T-helper 17 cell (primary cell): ENCODE measurements at regions not wholly inside any gene's neighbourhood (a gene's known extent, or its start where the extent isn't known, plus 50 kb on each side); places are given as distances from the start of the nearest gene placed in this dataset.

ENCODE experiments used
- ATAC-seq: fragments of 150-1000 bp; cut with Tn5 transposase; 2 replicates; pipeline ENCODE4 v1.10.0; 2021; ENCODE audit warnings: mild to moderate bottlenecking, moderate library complexity
- DNase-seq, 3 donors: peaks; one replicate each; pipeline versions ENCODE4 v3.0.0 to v3.0.0-alpha.2; 2020 to 2021
- H3K9me3 ChIP-seq: one replicate; pipeline ENCODE4 v1.7.0; 2013; ENCODE audit warnings: low read length, mild to moderate bottlenecking; ENCODE audit not compliant: control insufficient read depth, poor library complexity, severe bottlenecking
- H3K27ac Mint-ChIP-seq: one replicate; pipeline ENCODE4 v1.8.0; 2022; ENCODE audit warnings: mild to moderate bottlenecking, moderate library complexity, mixed read lengths
- H3K27me3 Mint-ChIP-seq: one replicate; pipeline ENCODE4 v1.8.0; 2022; ENCODE audit warnings: mixed read lengths
- H3K36me3 Mint-ChIP-seq: one replicate; pipeline ENCODE4 v1.8.0; 2022; ENCODE audit warnings: low read depth, mixed read lengths
- H3K4me1 Mint-ChIP-seq: one replicate; pipeline ENCODE4 v1.8.0; 2022; ENCODE audit warnings: mild to moderate bottlenecking, mixed read lengths
- H3K4me3 Mint-ChIP-seq: one replicate; pipeline ENCODE4 v1.8.0; 2022; ENCODE audit warnings: mild to moderate bottlenecking, moderate library complexity, mixed read lengths

- no peaks in the 10 kb centered on the region for H3K4me1 Mint-ChIP-seq
- no peak overlapping the region for H3K4me3 Mint-ChIP-seq
- no peaks in the 10 kb centered on the region for H3K36me3 Mint-ChIP-seq
- ATAC-seq (no peak), DNase-seq (no peak)
- no peaks in the 10 kb centered on the region for H3K27me3 Mint-ChIP-seq
- H3K27ac Mint-ChIP-seq: no peak overlapping the region
- no peaks in the 10 kb centered on the region for H3K9me3 ChIP-seq
Observed at GRCh38 chr9:75639971-75640610, 250.4 kb upstream of the PCSK5 start.

- H3K4me1 Mint-ChIP-seq: no peaks in the 10 kb centered on the region
- H3K27ac Mint-ChIP-seq: no peak overlapping the region
- DNase-seq (no peak), ATAC-seq (no peak)
- no peaks in the 10 kb centered on the region for H3K27me3 Mint-ChIP-seq
- no peak overlapping the region for H3K4me3 Mint-ChIP-seq
- H3K9me3 ChIP-seq: no peaks in the 10 kb centered on the region
- no peaks in the 10 kb centered on the region for H3K36me3 Mint-ChIP-seq
Observed at GRCh38 chr9:75642522-75642921, 248.0 kb upstream of the PCSK5 start.

GRCh38 chr9:75644649-75645048 lies 245.8 kb upstream of the PCSK5 start:
- Mint-ChIP-seq H3K4me3 (no peak overlapping the region), H3K36me3 (no peaks in the 10 kb centered on the region)

GRCh38 chr9:75648034-75648433 lies 242.4 kb upstream of the PCSK5 start:
- no peaks in the 10 kb centered on the region for H3K4me1 Mint-ChIP-seq
- ATAC-seq (no peak), DNase-seq (no peak)
- no peak overlapping the region for H3K4me3 Mint-ChIP-seq
- H3K27me3 Mint-ChIP-seq: no peaks in the 10 kb centered on the region
- no peak overlapping the region for H3K27ac Mint-ChIP-seq
- H3K9me3 ChIP-seq: no peaks in the 10 kb centered on the region
- H3K36me3 Mint-ChIP-seq: no peaks in the 10 kb centered on the region

More at GRCh38 chr9:75644649-75645048, 245.8 kb upstream of the PCSK5 start:
- Mint-ChIP-seq H3K27me3 (no peaks in the 10 kb centered on the region), H3K4me1 (no peaks in the 10 kb centered on the region), H3K27ac (no peak overlapping the region)
- H3K9me3 ChIP-seq: no peaks in the 10 kb centered on the region
- DNase-seq: no peak
- ATAC-seq: no peak

GRCh38 chr9:75649060-75649459 lies 241.4 kb upstream of the PCSK5 start:
- no peak for ATAC-seq
- no peak overlapping the region for H3K27ac Mint-ChIP-seq
- H3K36me3 Mint-ChIP-seq: no peaks in the 10 kb centered on the region
- H3K4me1 Mint-ChIP-seq: no peaks in the 10 kb centered on the region
- no peaks in the 10 kb centered on the region for H3K9me3 ChIP-seq
- no peaks in the 10 kb centered on the region for H3K27me3 Mint-ChIP-seq
- H3K4me3 Mint-ChIP-seq: no peak overlapping the region
- DNase-seq: no peak

GRCh38 chr9:75651709-75652108 lies 238.8 kb upstream of the PCSK5 start:
- H3K4me1 Mint-ChIP-seq: no peaks in the 10 kb centered on the region
- H3K9me3 ChIP-seq: no peaks in the 10 kb centered on the region
- no peaks in the 10 kb centered on the region for H3K27me3 Mint-ChIP-seq
- H3K27ac Mint-ChIP-seq: no peak overlapping the region
- DNase-seq: no peak
- no peaks in the 10 kb centered on the region for H3K36me3 Mint-ChIP-seq
- ATAC-seq: no peak
- H3K4me3 Mint-ChIP-seq: no peak overlapping the region

GRCh38 chr9:75653335-75653734 lies 237.1 kb upstream of the PCSK5 start:
- Mint-ChIP-seq H3K27me3 (no peaks in the 10 kb centered on the region), H3K27ac (no peak overlapping the region), H3K4me3 (no peak overlapping the region), H3K4me1 (no peaks in the 10 kb centered on the region), H3K36me3 (no peaks in the 10 kb centered on the region)
- H3K9me3 ChIP-seq: no peaks in the 10 kb centered on the region
- ATAC-seq (no peak), DNase-seq (no peak)

- H3K9me3 ChIP-seq: no peaks in the 10 kb centered on the region
- no peaks in the 10 kb centered on the region for H3K27me3 Mint-ChIP-seq
- H3K36me3 Mint-ChIP-seq: no peaks in the 10 kb centered on the region
- no peak overlapping the region for H3K27ac Mint-ChIP-seq
- ATAC-seq (no peak), DNase-seq (no peak)
- H3K4me3 Mint-ChIP-seq: no peak overlapping the region
- no peaks in the 10 kb centered on the region for H3K4me1 Mint-ChIP-seq
Observed at GRCh38 chr9:75653750-75654149, 236.7 kb upstream of the PCSK5 start.

- H3K9me3 ChIP-seq: no peaks in the 10 kb centered on the region
- no peaks in the 10 kb centered on the region for H3K27me3 Mint-ChIP-seq
- H3K36me3 Mint-ChIP-seq: no peaks in the 10 kb centered on the region
- no peak overlapping the region for H3K27ac Mint-ChIP-seq
- H3K4me1 Mint-ChIP-seq: no peaks in the 10 kb centered on the region
- no peak for ATAC-seq
- no peak overlapping the region for H3K4me3 Mint-ChIP-seq
- no peak for DNase-seq
Observed at GRCh38 chr9:75657015-75657414, 233.5 kb upstream of the PCSK5 start.

- no peaks in the 10 kb centered on the region for H3K9me3 ChIP-seq
- Mint-ChIP-seq H3K4me3 (no peak overlapping the region), H3K27me3 (no peaks in the 10 kb centered on the region), H3K4me1 (no peaks in the 10 kb centered on the region), H3K36me3 (no peaks in the 10 kb centered on the region), H3K27ac (no peak overlapping the region)
- DNase-seq (no peak), ATAC-seq (no peak)
Observed at GRCh38 chr9:75658301-75658905, 232.1 kb upstream of the PCSK5 start.

GRCh38 chr9:75664597-75664996 lies 225.9 kb upstream of the PCSK5 start:
- no peaks in the 10 kb centered on the region for H3K36me3 Mint-ChIP-seq
- ATAC-seq (no peak), DNase-seq (no peak)
- peaks cover 8% of the 10 kb centered on the region for H3K27me3 Mint-ChIP-seq
- no peaks in the 10 kb centered on the region for H3K9me3 ChIP-seq
- H3K4me1 Mint-ChIP-seq: no peaks in the 10 kb centered on the region
- H3K4me3 Mint-ChIP-seq: no peak overlapping the region
- no peak overlapping the region for H3K27ac Mint-ChIP-seq

GRCh38 chr9:75666856-75667554 lies 223.5 kb upstream of the PCSK5 start:
- peaks cover 14% of the 10 kb centered on the region for H3K27me3 Mint-ChIP-seq
- H3K9me3 ChIP-seq: no peaks in the 10 kb centered on the region
- no peak overlapping the region for H3K27ac Mint-ChIP-seq
- ATAC-seq (no peak), DNase-seq (no peak)
- H3K4me3 Mint-ChIP-seq: no peak overlapping the region
- H3K4me1 Mint-ChIP-seq: no peaks in the 10 kb centered on the region
- H3K36me3 Mint-ChIP-seq: no peaks in the 10 kb centered on the region

- Mint-ChIP-seq H3K4me1 (no peaks in the 10 kb centered on the region), H3K27me3 (peaks cover 14% of the 10 kb centered on the region), H3K4me3 (no peak overlapping the region), H3K27ac (no peak overlapping the region), H3K36me3 (no peaks in the 10 kb centered on the region)
- DNase-seq (no peak), ATAC-seq (no peak)
- no peaks in the 10 kb centered on the region for H3K9me3 ChIP-seq
Observed at GRCh38 chr9:75669721-75670120, 220.8 kb upstream of the PCSK5 start.

GRCh38 chr9:75671354-75671753 lies 219.1 kb upstream of the PCSK5 start:
- Mint-ChIP-seq H3K27me3 (peaks cover 20% of the 10 kb centered on the region), H3K36me3 (peaks cover 2% of the 10 kb centered on the region), H3K4me1 (no peaks in the 10 kb centered on the region), H3K4me3 (no peak overlapping the region), H3K27ac (no peak overlapping the region)
- no peak for ATAC-seq
- no peaks in the 10 kb centered on the region for H3K9me3 ChIP-seq
- no peak for DNase-seq
